Ascending aorta (tissue), 2 donors: ENCODE measurements at regions not wholly inside any gene's neighbourhood (a gene's known extent, or its start where the extent isn't known, plus 50 kb on each side); places are given as distances from the start of the nearest gene placed in this dataset.

Source experiments
- DNase-seq, 2 donors: peaks; one replicate each; pipeline ENCODE4 v3.0.0-alpha.2; 2019; ENCODE audit warnings: low spot score in 2 of 2
- H3K27ac ChIP-seq, 2 donors: fragments of 200-600 bp; sonication (generic); one replicate each; pipeline ENCODE4 v1.5.1; 2016 to 2017; ENCODE audit warnings: mild to moderate bottlenecking in 1 of 2
- H3K27me3 ChIP-seq: fragments of 200-600 bp; sonication (generic); one replicate; pipeline ENCODE4 v1.5.1; 2017
- H3K36me3 ChIP-seq, 2 donors: fragments of 200-600 bp; sonication (generic); one replicate each; pipeline ENCODE4 v1.5.1; 2016
- H3K4me1 ChIP-seq, 2 donors: fragments of 200-600 bp; sonication (generic); one replicate each; pipeline ENCODE4 v1.5.1; 2016 to 2017; ENCODE audit warnings: mild to moderate bottlenecking in 1 of 2
- H3K4me3 ChIP-seq, 2 donors: fragments of 200-600 bp; sonication (generic); one replicate each; pipeline ENCODE4 v1.5.1; 2016 to 2017; ENCODE audit warnings: mild to moderate bottlenecking in 1 of 2
- H3K9me3 ChIP-seq, 2 donors: fragments of 200-600 bp; sonication (generic); one replicate each; pipeline ENCODE4 v1.5.1; 2016
- CTCF ChIP-seq, 3 experiments: fragments of 200-600 bp in 2 of 3; fragments of 450-650 bp in 1 of 3; sonication (generic) in 2 of 3; IDR thresholded peaks; one replicate each; pipeline ENCODE4 v1.5.1; 2016 to 2019; ENCODE audit warnings: antibody characterized with exemption in 3 of 3, mild to moderate bottlenecking in 1 of 3, moderate library complexity in 1 of 3
- intact Hi-C: fragments of 100-400 bp; cut with DNase I; formaldehyde crosslinking; loops from one replicate; pipeline ENCODE4 v1.15.1; 2023

GRCh38 chr2:71887196-71887595 lies 260.5 kb downstream of the CYP26B1 start:
- no peak for TF ChIP-seq CTCF (IDR thresholded peaks at IDR 0.05)
- Histone ChIP-seq H3K27me3 (no peaks in the 10 kb centered on the region), H3K9me3 (no peaks in the 10 kb centered on the region), H3K4me3 (no peak overlapping the region), H3K36me3 (no peaks in the 10 kb centered on the region), H3K4me1 (peaks cover 10 to 12% of the 10 kb centered on the region in 2 donors), H3K27ac (no peak overlapping the region)
- DNase-seq: no peak
- intact Hi-C loops: no loop called here

- Histone ChIP-seq H3K36me3 (no peaks in the 10 kb centered on the region), H3K9me3 (no peaks in the 10 kb centered on the region), H3K4me3 (no peak overlapping the region), H3K27me3 (no peaks in the 10 kb centered on the region), H3K4me1 (peaks cover 18 to 21% of the 10 kb centered on the region in 2 donors), H3K27ac (no peak overlapping the region)
- intact Hi-C loops: no loop called here
- DNase-seq: no peak
- no peak for TF ChIP-seq CTCF (IDR thresholded peaks at IDR 0.05)
These were observed 261.4 kb downstream of the CYP26B1 start for GRCh38 chr2:71886241-71886640.

- Histone ChIP-seq H3K27ac (no peak overlapping the region), H3K4me3 (no peak overlapping the region), H3K27me3 (no peaks in the 10 kb centered on the region), H3K4me1 (peaks cover 21 to 38% of the 10 kb centered on the region in 2 donors), H3K9me3 (no peaks in the 10 kb centered on the region), H3K36me3 (no peaks in the 10 kb centered on the region)
- DNase-seq: peak in 1 of 2 donors; percentile 64
- TF ChIP-seq CTCF (IDR thresholded peaks at IDR 0.05): no peak
- intact Hi-C loops: loop anchor here (5.0 kb wide), 3 partner anchors 263 to 337 kb away; partner anchors contain the start of gene CYP26B1
These were observed 263.2 kb downstream of the CYP26B1 start for GRCh38 chr2:71884303-71885042.

- H3K4me1 ChIP-seq: peaks cover 21 to 40% of the 10 kb centered on the region in 2 donors
- no peaks in the 10 kb centered on the region for H3K27me3 ChIP-seq
- TF ChIP-seq CTCF (IDR thresholded peaks at IDR 0.05): no peak
- intact Hi-C loops: loop anchor here (5.0 kb wide), 3 partner anchors 264 to 336 kb away; partner anchors contain the start of gene CYP26B1
- H3K27ac ChIP-seq: no peak overlapping the region
- DNase-seq: peak in 1 of 2 donors; percentile 84
- H3K9me3 ChIP-seq: no peaks in the 10 kb centered on the region
- H3K4me3 ChIP-seq: no peak overlapping the region
- H3K36me3 ChIP-seq: no peaks in the 10 kb centered on the region
These were observed 264.7 kb downstream of the CYP26B1 start for GRCh38 chr2:71882949-71883472.

- Histone ChIP-seq H3K4me1 (peaks cover 21 to 40% of the 10 kb centered on the region in 2 donors), H3K27me3 (no peaks in the 10 kb centered on the region), H3K4me3 (no peak overlapping the region), H3K36me3 (no peaks in the 10 kb centered on the region), H3K27ac (peak overlapping the region; percentile 22 to 77), H3K9me3 (no peaks in the 10 kb centered on the region)
- DNase-seq: peak in 1 of 2 donors; percentile 54
- intact Hi-C loops: loop anchor here (5.0 kb wide), 3 partner anchors 265 to 335 kb away; partner anchors contain the start of gene CYP26B1
- TF ChIP-seq CTCF (IDR thresholded peaks at IDR 0.05): no peak
These were observed 265.3 kb downstream of the CYP26B1 start for GRCh38 chr2:71882236-71882946.
